HCT116 (cell line): ENCODE measurements at regions not wholly inside any gene's neighbourhood (a gene's known extent, or its start where the extent isn't known, plus 50 kb on each side); places are given as distances from the start of the nearest gene placed in this dataset.

Experiments used
- ATAC-seq: fragments of 200-7000 bp; cut with Tn5 transposase; 2 replicates; pipeline ENCODE4 v1.9.1; 2020; ENCODE audit warnings: mild to moderate bottlenecking, moderate library complexity
- BruUV-seq: library from RNA; stranded (reverse); fragments of 400-500 nt; replicated peaks from 2 replicates; lab custom pipeline; 2021; lab: Mats Ljungman, UMichigan
- CTCF ChIA-PET: fragments of 300-600 bp; sonication (Branson Sonifier 250); formaldehyde crosslinking; loops from one replicate; lab custom pipeline; 2021; ENCODE audit warnings: antibody characterized with exemption; lab: Charles Lee
- POLR2A ChIA-PET: fragments of 300-600, 350-600 bp; sonication (Branson Sonifier 250); formaldehyde crosslinking; loops from one replicate; lab custom pipeline; 2021; ENCODE audit warnings: antibody characterized with exemption; lab: Charles Lee
- RAD21 ChIA-PET, 2 experiments: fragments of 300-600 bp; sonication (Branson Sonifier 250); formaldehyde crosslinking; loops; one replicate each; lab custom pipeline; 2023; ENCODE audit warnings: low total read pairs in 2 of 2; ENCODE audit not compliant: uncharacterized antibody in 2 of 2, unreplicated experiment in 2 of 2, low non-redundant PET in 1 of 2; lab: Charles Lee
- DNase-seq: peaks from one replicate; pipeline ENCODE4 v3.0.0-alpha.2; 2010; ENCODE audit warnings: low read depth, low spot score
- H2AFZ ChIP-seq: fragments of 200-600 bp; shearing (Covaris generic), sonication (generic); 2 replicates; pipeline ENCODE4 v1.6.1; 2017; ENCODE audit warnings: low read depth, mixed run types, mixed read lengths, antibody characterized with exemption, low read length; ENCODE audit not compliant: poor library complexity, severe bottlenecking
- H3K27ac ChIP-seq: 2 replicates; pipeline ENCODE4 v1.5.1; 2012; ENCODE audit warnings: low read depth, low read length
- H3K27me3 ChIP-seq: fragments of 200-600 bp; sonication (generic); 2 replicates; pipeline ENCODE4 v1.6.1; 2016; ENCODE audit warnings: mixed run types, low read length, mixed read lengths; ENCODE audit not compliant: insufficient read depth
- H3K36me3 ChIP-seq, 2 experiments: fragments of 200-500 bp in 1 of 2; fragments of 200-600 bp in 1 of 2; sonication (Bioruptor generic) in 1 of 2; sonication (generic) in 1 of 2; 2 replicates each; pipeline versions ENCODE4 v1.5.1 to v1.6.1; 2014 to 2016; ENCODE audit warnings: low read length in 2 of 2, inconsistent platforms in 1 of 2, mixed read lengths in 1 of 2, mixed run types in 1 of 2; ENCODE audit not compliant: insufficient read depth in 2 of 2, control insufficient read depth in 1 of 2
- H3K4me1 ChIP-seq, 2 experiments: fragments of 200-600 bp in 1 of 2; sonication (generic) in 1 of 2; 2 replicates each; pipeline versions ENCODE4 v1.5.1 to v1.6.1; 2012 to 2017; ENCODE audit warnings: low read length in 2 of 2, inconsistent platforms in 1 of 2, mild to moderate bottlenecking in 1 of 2, mixed read lengths in 1 of 2, mixed run types in 1 of 2, moderate library complexity in 1 of 2; ENCODE audit not compliant: insufficient read depth in 2 of 2, control insufficient read depth in 1 of 2
- H3K4me2 ChIP-seq: fragments of 200-600 bp; sonication (generic); 2 replicates; pipeline ENCODE4 v1.6.1; 2017; ENCODE audit warnings: mixed run types, low read length, mixed read lengths
- H3K4me3 ChIP-seq, 2 experiments: fragments of 200-600 bp in 1 of 2; sonication (generic) in 1 of 2; replicated peaks in 1 of 2; 2 replicates each; pipeline ENCODE4 v1.5.1; 2011 to 2016; ENCODE audit warnings: low read length in 2 of 2, control low read depth in 1 of 2, low read depth in 1 of 2, mild to moderate bottlenecking in 1 of 2, mixed read lengths in 1 of 2, mixed run types in 1 of 2
- H3K79me2 ChIP-seq: fragments of 200-600 bp; sonication (generic); 2 replicates; pipeline ENCODE4 v1.6.1; 2017; ENCODE audit warnings: mild to moderate bottlenecking, mixed run types, low read length, moderate library complexity, mixed read lengths; ENCODE audit not compliant: insufficient read depth
- H3K9ac ChIP-seq: fragments of 200-600 bp; sonication (generic); 2 replicates; pipeline ENCODE4 v1.6.1; 2016; ENCODE audit warnings: low read length, mixed read lengths
- H3K9me2 ChIP-seq: fragments of 200-600 bp; sonication (generic), shearing (Covaris generic); 2 replicates; pipeline ENCODE4 v1.6.1; 2017; ENCODE audit warnings: mixed run types, mild to moderate bottlenecking, moderate library complexity; ENCODE audit not compliant: insufficient read depth
- H3K9me3 ChIP-seq, 2 experiments: fragments of 200-500 bp in 1 of 2; fragments of 200-600 bp in 1 of 2; sonication (Bioruptor generic) in 1 of 2; sonication (generic) in 1 of 2; 2 replicates each; pipeline ENCODE4 v1.6.1; 2014 to 2017; ENCODE audit warnings: low read length in 2 of 2, mixed read lengths in 2 of 2, inconsistent platforms in 1 of 2, low read depth in 1 of 2, mild to moderate bottlenecking in 1 of 2, mixed run types in 1 of 2, moderate library complexity in 1 of 2; ENCODE audit not compliant: control insufficient read depth in 1 of 2, insufficient read depth in 1 of 2
- H4K20me1 ChIP-seq: fragments of 200-600 bp; sonication (generic), shearing (Covaris generic); 2 replicates; pipeline ENCODE4 v1.6.1; 2017; ENCODE audit warnings: mixed run types, mild to moderate bottlenecking, moderate library complexity; ENCODE audit not compliant: insufficient read depth
- ATF3 ChIP-seq: IDR thresholded peaks from 2 replicates; pipeline ENCODE4 v1.6.1; 2012
- CBX3 ChIP-seq: IDR thresholded peaks from 2 replicates; pipeline ENCODE4 v1.6.1; 2012; ENCODE audit warnings: low read depth
- EGR1 ChIP-seq: IDR thresholded peaks from 2 replicates; pipeline ENCODE4 v1.6.1; 2012; ENCODE audit warnings: low read depth
- ELF1 ChIP-seq: IDR thresholded peaks from 2 replicates; pipeline ENCODE4 v1.6.1; 2012; ENCODE audit warnings: low read depth, borderline replicate concordance
- POLR2AphosphoS5 ChIP-seq: IDR thresholded peaks from 2 replicates; pipeline ENCODE4 v1.6.1; 2011; ENCODE audit warnings: mild to moderate bottlenecking, low read depth, low read length, moderate library complexity
- REST ChIP-seq: IDR thresholded peaks from 2 replicates; pipeline ENCODE4 v1.6.1; 2012; ENCODE audit warnings: low read depth
- SRF ChIP-seq: IDR thresholded peaks from 2 replicates; pipeline ENCODE4 v1.6.1; 2012; ENCODE audit warnings: low read depth
- TCF7L2 ChIP-seq: IDR thresholded peaks from 2 replicates; pipeline ENCODE4 v1.7.0; 2011; ENCODE audit warnings: borderline replicate concordance, inconsistent platforms; ENCODE audit not compliant: insufficient read depth, insufficient read length; ENCODE audit errors: extremely low read depth
- YY1 ChIP-seq: IDR thresholded peaks from 2 replicates; pipeline ENCODE4 v1.6.1; 2011; ENCODE audit warnings: low read length, low read depth, moderate library complexity, mild to moderate bottlenecking; ENCODE audit not compliant: insufficient replicate concordance; ENCODE audit errors: extremely low read depth
- ZBTB33 ChIP-seq: IDR thresholded peaks from 2 replicates; pipeline ENCODE4 v1.6.1; 2011; ENCODE audit warnings: mild to moderate bottlenecking, low read length, moderate library complexity; ENCODE audit not compliant: insufficient replicate concordance; ENCODE audit errors: extremely low read depth
- ZFX ChIP-seq: fragments of 450-650 bp; IDR thresholded peaks from 2 replicates; pipeline ENCODE4 v1.6.1; 2017
- intact Hi-C: fragments of 100-400 bp; cut with micrococcal nuclease; formaldehyde crosslinking; loops from 2 replicates; pipeline ENCODE4 v1.10.0; 2022

- Histone ChIP-seq H3K9me3 (no peaks in the 10 kb centered on the region), H3K27me3 (no peaks in the 10 kb centered on the region), H3K36me3 (no peaks in the 10 kb centered on the region), H4K20me1 (no peaks in the 10 kb centered on the region), H3K9me2 (no peaks in the 10 kb centered on the region), H3K9ac (no peak overlapping the region), H3K4me2 (no peak overlapping the region), H3K4me1 (peaks cover 0 to 7% of the 10 kb centered on the region in 2 experiments; a peak in 2 of 4 replicates), H3K4me3 (no peak overlapping the region), H2AFZ (no peak overlapping the region), H3K79me2 (no peaks in the 10 kb centered on the region), H3K27ac (no peak overlapping the region)
- no peak for TF ChIP-seq SRF
- TF ChIP-seq EGR1, result no peak
- no peak for TF ChIP-seq REST
- TF ChIP-seq POLR2AphosphoS5, result no peak
- no peak for TF ChIP-seq CBX3
- TF ChIP-seq ELF1, result no peak
- no peak for TF ChIP-seq YY1
- TF ChIP-seq ATF3, result no peak
- TF ChIP-seq ZBTB33, result no peak
- no peak for TF ChIP-seq ZFX
- TF ChIP-seq TCF7L2, result no peak
- CTCF ChIA-PET, result no interaction called here
- POLR2A ChIA-PET, result no interaction called here
- intact Hi-C loops, result no loop called here
- BruUV-seq, result no TSS peak
- DNase-seq, result no peak
- no peak for ATAC-seq
- RAD21 ChIA-PET, result no interaction called here
These were observed 326.7 kb downstream of the PTEN start for GRCh38 chr10:88190123-88190522.
